RWPE1 (cell line): ENCODE measurements at regions not wholly inside any gene's neighbourhood (a gene's known extent, or its start where the extent isn't known, plus 50 kb on each side); places are given as distances from the start of the nearest gene placed in this dataset.

ENCODE experiments used
- CTCF ChIA-PET: fragments of 350-600 bp; sonication (Branson Sonifier 250); formaldehyde crosslinking; extraction: SDS; loops from one replicate; lab custom pipeline; 2021; lab: Yijun Ruan, JAX
- POLR2A ChIA-PET: fragments of 400-600 bp; formaldehyde crosslinking; extraction: SDS; loops from one replicate; lab custom pipeline; 2020; ENCODE audit warnings: antibody characterized with exemption; ENCODE audit not compliant: low non-redundant PET; lab: Yijun Ruan, JAX
- DNase-seq: peaks from one replicate; pipeline ENCODE4 v3.0.0; 2012; ENCODE audit warnings: low spot score
- H3K27ac ChIP-seq: fragments of 450-650 bp; 2 replicates; pipeline ENCODE4 v1.5.1; 2017
- TF ChIP-seq, protein P1 (sequence below): fragments of 450-650 bp; conservative IDR thresholded peaks from 2 replicates; pipeline ENCODE4 v1.5.1; 2017; ENCODE audit warnings: low read depth, mild to moderate bottlenecking

- TF ChIP-seq, protein P1, sequence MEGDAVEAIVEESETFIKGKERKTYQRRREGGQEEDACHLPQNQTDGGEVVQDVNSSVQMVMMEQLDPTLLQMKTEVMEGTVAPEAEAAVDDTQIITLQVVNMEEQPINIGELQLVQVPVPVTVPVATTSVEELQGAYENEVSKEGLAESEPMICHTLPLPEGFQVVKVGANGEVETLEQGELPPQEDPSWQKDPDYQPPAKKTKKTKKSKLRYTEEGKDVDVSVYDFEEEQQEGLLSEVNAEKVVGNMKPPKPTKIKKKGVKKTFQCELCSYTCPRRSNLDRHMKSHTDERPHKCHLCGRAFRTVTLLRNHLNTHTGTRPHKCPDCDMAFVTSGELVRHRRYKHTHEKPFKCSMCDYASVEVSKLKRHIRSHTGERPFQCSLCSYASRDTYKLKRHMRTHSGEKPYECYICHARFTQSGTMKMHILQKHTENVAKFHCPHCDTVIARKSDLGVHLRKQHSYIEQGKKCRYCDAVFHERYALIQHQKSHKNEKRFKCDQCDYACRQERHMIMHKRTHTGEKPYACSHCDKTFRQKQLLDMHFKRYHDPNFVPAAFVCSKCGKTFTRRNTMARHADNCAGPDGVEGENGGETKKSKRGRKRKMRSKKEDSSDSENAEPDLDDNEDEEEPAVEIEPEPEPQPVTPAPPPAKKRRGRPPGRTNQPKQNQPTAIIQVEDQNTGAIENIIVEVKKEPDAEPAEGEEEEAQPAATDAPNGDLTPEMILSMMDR: no peak
- POLR2A ChIA-PET: no interaction called here
- no peak overlapping the region for H3K27ac ChIP-seq
- no peak for DNase-seq
- CTCF ChIA-PET: no interaction called here
Observed at GRCh38 chr5:87103616-87104287, 163.9 kb upstream of the RASA1 start.

DNA sequence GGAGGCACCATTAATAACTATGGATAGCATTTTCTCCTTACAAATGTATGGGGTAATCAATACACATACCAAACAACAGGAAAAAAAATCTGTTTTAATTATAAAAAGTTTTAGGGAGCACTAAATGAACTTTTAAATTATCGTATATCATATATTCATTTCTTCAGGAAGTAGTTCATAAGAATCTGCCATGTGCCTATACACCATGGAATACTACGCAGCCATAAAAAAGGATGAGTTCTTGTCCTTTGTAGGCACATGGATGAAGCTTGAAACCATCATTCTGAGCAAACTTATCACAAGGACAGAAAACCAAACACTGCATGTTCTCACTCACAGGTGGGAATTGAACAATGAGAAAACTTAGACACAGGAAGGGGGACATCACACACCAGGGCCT lies 162.1 kb upstream of the RASA1 start:
- TF ChIP-seq, protein P1: no peak
- DNase-seq: no peak
- POLR2A ChIA-PET: no interaction called here
- CTCF ChIA-PET: no interaction called here
- H3K27ac ChIP-seq: no peak overlapping the region

- no peak for DNase-seq
- TF ChIP-seq, protein P1: no peak
- no peak overlapping the region for H3K27ac ChIP-seq
- CTCF ChIA-PET: no interaction called here
- POLR2A ChIA-PET: no interaction called here
Observed at GRCh38 chr5:87109746-87110145, 157.9 kb upstream of the RASA1 start.

GRCh38 chr5:87110721-87111120 lies 157.0 kb upstream of the RASA1 start:
- H3K27ac ChIP-seq: no peak overlapping the region
- TF ChIP-seq, protein P1: no peak
- no peak for DNase-seq
- ChIA-PET CTCF (no interaction called here), POLR2A (no interaction called here)

DNA sequence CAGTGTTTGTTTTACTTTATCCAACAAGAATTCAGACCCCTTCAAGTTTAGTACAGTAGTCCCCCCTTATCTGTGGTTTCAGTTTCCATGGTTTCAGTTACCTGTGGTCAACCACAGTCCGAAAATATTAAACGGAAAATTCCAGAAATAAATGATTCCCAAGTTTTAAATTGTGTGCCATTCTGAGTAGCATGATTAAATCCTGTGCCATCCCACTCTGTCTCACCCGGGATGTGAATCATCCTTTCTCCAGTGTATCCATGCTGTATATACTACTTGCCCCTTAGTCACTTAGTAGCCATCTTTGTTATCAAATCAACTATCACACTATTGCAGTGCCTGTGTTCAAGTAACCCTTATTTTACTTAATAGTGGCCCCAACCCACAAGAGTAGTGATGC lies 153.8 kb upstream of the RASA1 start:
- peak; percentile 51 for DNase-seq
- H3K27ac ChIP-seq: no peak overlapping the region
- CTCF ChIA-PET: no interaction called here
- TF ChIP-seq, protein P1: no peak
- POLR2A ChIA-PET: no interaction called here

- CTCF ChIA-PET: no interaction called here
- no peak overlapping the region for H3K27ac ChIP-seq
- POLR2A ChIA-PET: no interaction called here
- TF ChIP-seq, protein P1: no peak
- DNase-seq: no peak
Observed at GRCh38 chr5:87114631-87115030, 153.1 kb upstream of the RASA1 start.
